Endothelial cell of umbilical vein (primary cell): ENCODE measurements at regions not wholly inside any gene's neighbourhood (a gene's known extent, or its start where the extent isn't known, plus 50 kb on each side); places are given as distances from the start of the nearest gene placed in this dataset.

Experiments
- BruUV-seq: library from RNA; stranded (reverse); fragments of 400-500 nt; replicated peaks from 2 replicates; lab custom pipeline; 2021; lab: Mats Ljungman, UMichigan
- CTCF ChIA-PET: fragments of 300-600, 350-600 bp; sonication (Branson Sonifier 250); formaldehyde crosslinking; loops from one replicate; lab custom pipeline; 2021; ENCODE audit warnings: antibody characterized with exemption, inconsistent platforms; lab: Charles Lee
- POLR2A ChIA-PET: fragments of 300-600, 350-600 bp; sonication (Branson Sonifier 250); formaldehyde crosslinking; loops from one replicate; lab custom pipeline; 2021; ENCODE audit warnings: antibody characterized with exemption, inconsistent platforms; lab: Charles Lee
- DNase-seq: peaks from one replicate; pipeline ENCODE4 v3.0.0-alpha.2; 2011; ENCODE audit warnings: low read depth, low spot score
- FAIRE-seq: peaks from 2 replicates; lab custom pipeline; 2011; peaks lifted over from hg19 to GRCh38; lab: Jason Lieb, UNC
- H2AFZ ChIP-seq: 2 replicates; pipeline ENCODE4 v1.6.0; 2012; ENCODE audit warnings: low read depth, low read length, control low read depth, inconsistent platforms
- H3K27ac ChIP-seq: 2 replicates; pipeline ENCODE4 v1.5.1; 2011; ENCODE audit warnings: low read depth, mild to moderate bottlenecking, control low read depth, low read length, moderate library complexity; ENCODE audit not compliant: insufficient read depth
- H3K27me3 ChIP-seq, 2 experiments: 2 replicates each; pipeline versions ENCODE4 v1.6.0 to v1.6.1; 2011; ENCODE audit warnings: low read length in 2 of 2, mixed read lengths in 1 of 2; ENCODE audit not compliant: control insufficient read depth in 2 of 2, insufficient read depth in 2 of 2
- H3K36me3 ChIP-seq, 2 experiments: 2 replicates in 1 of 2; 3 replicates in 1 of 2; pipeline ENCODE4 v1.5.1; 2011; ENCODE audit warnings: low read length in 2 of 2, mild to moderate bottlenecking in 1 of 2, moderate library complexity in 1 of 2; ENCODE audit not compliant: control insufficient read depth in 2 of 2, insufficient read depth in 2 of 2; ENCODE audit errors: extremely low read depth in 1 of 2
- H3K4me1 ChIP-seq: 3 replicates; pipeline ENCODE4 v1.5.1; 2011; ENCODE audit warnings: mild to moderate bottlenecking, low read length; ENCODE audit not compliant: control insufficient read depth, insufficient read depth; ENCODE audit errors: extremely low read depth
- H3K4me2 ChIP-seq: 2 replicates; pipeline ENCODE4 v1.6.1; 2011; ENCODE audit warnings: low read length, control low read depth, mixed read lengths; ENCODE audit not compliant: insufficient read depth
- H3K4me3 ChIP-seq, 3 experiments: fragments of 200-600 bp in 1 of 3; sonication (generic), shearing (Covaris generic) in 1 of 3; replicated peaks in 1 of 3; 2 replicates each; pipeline ENCODE4 v1.5.1; 2011 to 2016; ENCODE audit warnings: control low read depth in 3 of 3, low read length in 3 of 3, mild to moderate bottlenecking in 2 of 3, inconsistent platforms in 1 of 3, low read depth in 1 of 3, moderate library complexity in 1 of 3; ENCODE audit not compliant: insufficient read depth in 1 of 3
- H3K79me2 ChIP-seq: 2 replicates; pipeline ENCODE4 v1.6.0; 2012; ENCODE audit warnings: low read length, inconsistent platforms; ENCODE audit not compliant: control insufficient read depth, insufficient read depth
- H3K9ac ChIP-seq: replicated peaks from 2 replicates; pipeline ENCODE3; 2011; ENCODE audit warnings: low read length, control low read depth; ENCODE audit not compliant: insufficient read depth; ENCODE audit errors: extremely low read depth
- H3K9me1 ChIP-seq: replicated peaks from 3 replicates; pipeline ENCODE4 v1.6.0; 2011; ENCODE audit warnings: mild to moderate bottlenecking, low read length; ENCODE audit not compliant: control insufficient read depth, insufficient read depth; ENCODE audit errors: extremely low read depth
- H3K9me3 ChIP-seq: replicated peaks from 2 replicates; pipeline ENCODE4 v1.5.1; 2012; ENCODE audit warnings: low read length, inconsistent platforms; ENCODE audit not compliant: control insufficient read depth, insufficient read depth
- H4K20me1 ChIP-seq: replicated peaks from 2 replicates; pipeline ENCODE3; 2011; ENCODE audit warnings: mild to moderate bottlenecking, low read length; ENCODE audit not compliant: control insufficient read depth, insufficient read depth; ENCODE audit errors: extremely low read depth
- CTCF ChIP-seq, 2 donors: IDR thresholded peaks; 1 replicate in 1 of 2; 2 replicates in 1 of 2; pipeline ENCODE4 v1.5.1; 2011; ENCODE audit warnings: low read length in 2 of 2, mild to moderate bottlenecking in 2 of 2, moderate library complexity in 2 of 2, control low read depth in 1 of 2, inconsistent platforms in 1 of 2, low read depth in 1 of 2; ENCODE audit not compliant: insufficient read depth in 1 of 2; ENCODE audit errors: extremely low read depth in 1 of 2
- EZH2 ChIP-seq: IDR thresholded peaks from 2 replicates; pipeline ENCODE4 v1.6.1; 2012; ENCODE audit warnings: borderline replicate concordance, low read depth, mild to moderate bottlenecking, moderate library complexity, low read length, inconsistent platforms; ENCODE audit not compliant: severe bottlenecking
- FOS ChIP-seq: IDR thresholded peaks from 2 replicates; pipeline ENCODE4 v1.6.1; 2011; ENCODE audit warnings: mild to moderate bottlenecking, low read length, moderate library complexity, borderline replicate concordance; ENCODE audit not compliant: insufficient read depth
- GATA2 ChIP-seq: IDR thresholded peaks from 2 replicates; pipeline ENCODE4 v1.7.0; 2011; ENCODE audit warnings: low read depth, mild to moderate bottlenecking, moderate library complexity, mixed read lengths, low read length; ENCODE audit not compliant: insufficient read length, insufficient read depth
- JUN ChIP-seq: IDR thresholded peaks from 2 replicates; pipeline ENCODE4 v1.6.1; 2011; ENCODE audit warnings: borderline replicate concordance, low read depth; ENCODE audit not compliant: insufficient read length, insufficient read depth
- MAX ChIP-seq: IDR thresholded peaks from 2 replicates; pipeline ENCODE4 v1.6.1; 2011; ENCODE audit not compliant: insufficient read depth, insufficient read length
- MYC ChIP-seq: IDR thresholded peaks from one replicate; pipeline ENCODE4 v1.6.1; 2011; ENCODE audit warnings: mild to moderate bottlenecking, low read depth, low read length
- POLR2A ChIP-seq: IDR thresholded peaks from 2 replicates; pipeline ENCODE4 v1.6.1; 2012; ENCODE audit warnings: low read depth, mild to moderate bottlenecking, control low read depth, low read length
- POLR2AphosphoS5 ChIP-seq: IDR thresholded peaks from 2 replicates; pipeline ENCODE4 v1.6.1; 2012; ENCODE audit warnings: low read depth, mild to moderate bottlenecking, control low read depth, low read length, moderate library complexity; ENCODE audit not compliant: insufficient read depth
- dilution Hi-C: fragments of 300-500 bp; cut with MboI; formaldehyde crosslinking; loops from one replicate; pipeline ENCODE4 v1.15.0; 2019; ENCODE audit warnings: low sequenced_read_pairs; ENCODE audit not compliant: extremely low pct_ligation_motif_present
- intact Hi-C: fragments of 100-400 bp; cut with micrococcal nuclease; formaldehyde crosslinking; loops from one replicate; pipeline ENCODE4 v1.10.0; 2022

GRCh38 chr20:22460803-22461202, 123.6 kb downstream of the FOXA2 start:
- Histone ChIP-seq H3K4me2 (no peak overlapping the region), H3K4me1 (no peaks in the 10 kb centered on the region), H3K36me3 (no peaks in the 10 kb centered on the region), H3K9me1 (no peaks in the 10 kb centered on the region), H3K27ac (no peak overlapping the region), H3K4me3 (no peak overlapping the region), H2AFZ (no peak overlapping the region), H3K9ac (no peak overlapping the region), H3K79me2 (no peaks in the 10 kb centered on the region), H3K9me3 (no peaks in the 10 kb centered on the region), H3K27me3 (no peaks in the 10 kb centered on the region), H4K20me1 (no peaks in the 10 kb centered on the region)
- ChIA-PET POLR2A (no interaction called here), CTCF (no interaction called here)
- dilution Hi-C loops: no loop called here
- FAIRE-seq (no peak), DNase-seq (no peak)
- BruUV-seq: no TSS peak
- intact Hi-C loops: no loop called here
- TF ChIP-seq EZH2 (no peak), POLR2AphosphoS5 (no peak), JUN (no peak), MAX (no peak), POLR2A (no peak), MYC (no peak), FOS (no peak), GATA2 (no peak), CTCF (IDR thresholded peaks at IDR 0.05; ENCODE audit: extremely low read depth in 1 of 2, insufficient read depth in 1 of 2, low read depth in 1 of 2, low read length in 2 of 2) (no peak)
